PC-3 (cell line): ENCODE measurements at regions not wholly inside any gene's neighbourhood (a gene's known extent, or its start where the extent isn't known, plus 50 kb on each side); places are given as distances from the start of the nearest gene placed in this dataset.
"Not testable (repeated sequence)": the region's sequence is repeated elsewhere in the genome, so short reads cannot be mapped to it uniquely, and the experiment has no call there.

ENCODE experiments used
- CTCF ChIP-seq: fragments of 300-600 bp; sonication (generic); conservative IDR thresholded peaks from 2 replicates; pipeline ENCODE4 v1.5.1; 2017; ENCODE audit warnings: antibody characterized with exemption, low read depth, mild to moderate bottlenecking, low read length
- EZH2 ChIP-seq: fragments of 300-600 bp; sonication (generic); IDR thresholded peaks from one replicate; pipeline ENCODE4 v1.6.1; 2017; ENCODE audit warnings: antibody characterized with exemption, mild to moderate bottlenecking, low read length; ENCODE audit not compliant: unreplicated experiment
- EZH2phosphoT487 ChIP-seq: fragments of 300-600 bp; sonication (generic); IDR thresholded peaks from 2 replicates; pipeline ENCODE4 v1.6.1; 2018; ENCODE audit warnings: mild to moderate bottlenecking, antibody characterized with exemption, low read length, borderline replicate concordance

GRCh38 chr6:93835026-93835425 is 415.7 kb upstream of the EPHA7 start:
- not testable (repeated sequence) for TF ChIP-seq EZH2phosphoT487, CTCF, EZH2
